Embryonic facial prominence (tissue), 1 donor: ENCODE measurements at regions not wholly inside any gene's neighbourhood (a gene's known extent, or its start where the extent isn't known, plus 50 kb on each side); places are given as distances from the start of the nearest gene placed in this dataset.

Experiments
- DNase-seq: peaks from one replicate; pipeline ENCODE4 v3.0.0-alpha.2; 2016; ENCODE audit errors: extremely low spot score

DNA sequence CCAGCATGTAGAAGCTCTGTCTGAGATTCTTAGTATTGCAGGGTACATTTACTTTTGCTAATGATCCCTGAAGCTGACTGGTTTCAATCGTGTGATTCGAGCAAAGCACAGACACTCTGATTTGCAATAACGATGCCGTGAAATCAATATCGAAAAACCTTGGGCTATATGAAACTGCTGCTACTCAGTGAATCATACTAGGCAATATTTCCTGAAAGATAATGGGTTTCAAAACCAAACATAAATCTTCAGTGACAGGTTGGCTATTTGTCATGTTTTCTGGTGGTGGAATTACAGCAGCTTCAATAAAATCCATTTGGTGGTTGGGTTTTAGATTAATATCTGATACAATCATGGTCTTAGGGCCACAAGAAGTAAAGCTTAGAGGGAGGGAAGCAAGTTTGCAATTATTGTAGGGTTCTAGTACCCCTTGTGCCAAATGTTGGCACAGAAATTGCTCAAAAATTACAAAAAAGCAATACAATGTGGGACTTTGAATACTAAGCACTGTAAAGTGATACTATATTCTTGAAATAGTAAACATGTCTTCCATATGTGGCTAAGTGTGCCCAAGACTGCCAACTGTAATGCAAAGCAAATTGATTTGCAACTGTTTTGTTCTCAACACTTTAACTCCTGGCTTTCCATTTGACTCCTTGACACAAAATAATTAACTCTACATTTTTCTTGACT is 112.4 kb upstream of the JAZF1 start:
- DNase-seq = no peak

DNA sequence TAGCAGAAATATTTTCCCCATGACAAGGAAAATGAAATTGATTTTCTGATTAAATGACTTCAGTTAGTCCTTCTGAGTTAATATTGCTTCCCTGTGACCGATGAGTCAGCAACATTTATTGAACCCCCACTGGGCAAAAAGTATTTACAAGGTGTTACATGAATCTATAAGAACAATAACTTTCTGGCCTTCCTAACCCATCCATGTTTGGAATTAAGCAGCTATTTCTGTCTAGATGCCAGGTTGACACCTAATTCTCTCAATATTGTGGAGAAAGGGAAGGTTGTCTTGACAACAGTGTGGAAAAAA is 112.9 kb upstream of the JAZF1 start:
- DNase-seq = no peak

DNA sequence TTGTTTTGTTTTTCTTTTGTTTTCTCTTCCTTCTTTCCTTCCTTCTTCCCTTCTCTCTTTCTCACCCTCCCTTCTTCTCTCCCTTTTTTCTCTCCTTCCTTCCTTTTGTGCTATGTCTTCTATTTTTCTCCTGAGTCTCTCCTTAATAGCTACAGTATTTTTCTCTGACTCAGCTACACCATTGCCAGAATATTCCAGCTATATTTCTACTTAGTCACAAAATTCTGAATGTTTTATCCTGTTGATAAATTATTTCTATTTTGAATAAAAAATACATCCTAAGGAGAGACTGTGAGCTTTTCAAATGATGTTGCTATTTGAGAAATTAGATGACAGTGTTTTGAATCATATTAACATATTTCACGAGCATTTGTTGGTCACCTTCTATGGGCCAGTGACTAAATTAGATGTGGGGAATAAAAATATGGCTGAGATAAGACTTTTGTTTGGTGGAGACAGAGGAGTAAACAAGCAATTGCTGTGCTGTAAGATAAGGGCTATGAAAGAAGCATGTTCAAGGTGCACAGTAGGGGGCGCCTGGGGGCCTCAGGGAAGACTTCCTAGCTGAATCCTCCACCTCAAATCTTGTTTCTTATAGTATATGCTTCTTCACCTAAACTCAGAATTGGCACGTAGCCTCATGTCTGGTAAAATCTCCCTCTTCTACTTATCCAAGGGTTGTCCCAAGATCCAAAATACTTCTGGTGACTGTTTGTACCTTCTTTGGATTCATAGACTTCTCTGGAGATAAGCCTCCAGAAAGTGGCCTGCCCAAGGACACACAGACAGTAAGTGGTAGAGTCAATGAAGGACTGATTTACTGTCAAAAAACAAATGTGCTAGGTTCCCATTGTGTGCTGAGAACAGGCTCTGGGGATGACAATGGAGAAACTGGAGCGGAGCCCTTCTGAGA is 115.5 kb upstream of the CREB5 start:
- DNase-seq = no peak

- no peak for DNase-seq
Measured at GRCh38 chr7:28297801-28298459, 114.4 kb upstream of the CREB5 start.

DNA sequence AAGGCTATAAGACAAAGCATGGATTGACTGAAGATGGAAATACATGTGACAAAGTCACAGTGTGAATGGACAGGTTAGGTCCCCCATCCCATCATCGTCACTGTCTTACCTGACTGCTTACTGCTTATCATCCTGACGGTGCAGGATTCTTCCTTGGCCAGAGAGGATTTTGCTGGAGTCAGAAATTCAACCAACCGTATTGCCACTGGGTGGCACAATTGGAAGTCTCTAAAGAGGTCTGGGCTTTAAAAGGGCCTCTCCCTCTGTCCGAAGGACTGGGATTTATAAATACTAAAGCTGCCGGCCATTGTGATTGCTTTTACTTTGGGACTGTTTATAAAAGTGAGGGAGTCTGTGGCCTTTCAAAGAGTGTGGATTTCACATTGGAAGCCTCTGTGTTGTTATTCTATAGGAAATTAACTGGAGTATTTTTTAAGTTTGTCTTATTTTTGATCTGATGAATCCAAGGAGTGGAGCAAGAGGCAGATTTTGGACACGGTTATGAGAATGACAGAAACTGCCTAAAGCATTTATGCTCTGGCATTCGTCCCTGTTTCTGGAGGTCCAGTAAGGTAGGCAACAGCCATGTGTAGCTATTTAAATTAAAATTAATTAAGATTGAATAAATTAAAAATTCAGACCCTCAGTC is 113.3 kb upstream of the CREB5 start:
- no peak for DNase-seq

DNA sequence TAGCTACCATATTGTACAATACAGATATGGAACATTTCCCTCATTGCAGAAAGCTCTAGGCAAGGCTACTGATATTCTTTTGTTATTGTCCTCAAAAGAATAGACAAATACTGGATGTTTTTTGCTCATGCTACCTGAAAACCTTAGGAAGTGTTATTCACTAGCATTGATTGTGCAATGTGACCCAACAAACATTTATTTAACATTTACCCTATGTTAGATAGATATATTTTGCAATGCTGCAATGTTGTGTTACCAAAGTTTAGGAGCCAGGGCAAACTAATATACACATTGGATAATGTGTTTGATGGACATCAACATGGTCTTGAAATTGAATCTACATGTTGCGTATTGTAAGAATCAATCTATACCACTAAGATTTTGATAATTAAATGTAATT is 112.8 kb upstream of the CREB5 start:
- no peak for DNase-seq

DNA sequence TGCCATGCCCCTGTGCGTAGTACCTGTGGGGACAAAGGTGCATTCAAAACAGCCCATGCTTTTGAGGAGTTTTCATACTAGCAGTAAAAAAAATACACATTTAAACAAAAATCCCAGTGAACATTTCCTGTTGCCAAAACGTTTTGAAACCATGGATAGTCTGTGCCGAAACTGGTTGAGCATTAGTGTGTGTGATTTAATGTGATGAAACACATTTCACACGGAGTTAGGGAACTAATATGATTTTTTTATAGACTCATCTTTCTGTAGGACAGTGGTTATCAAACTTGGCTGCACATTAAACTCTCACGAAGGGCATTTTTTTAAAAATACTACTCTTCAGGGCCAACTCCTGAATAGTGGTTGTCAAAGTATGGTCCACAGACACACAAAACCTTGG is 111.8 kb upstream of the CREB5 start:
- DNase-seq = no peak

GRCh38 chr7:28301148-28301641 is 111.1 kb upstream of the CREB5 start:
- DNase-seq = no peak

GRCh38 chr7:28304290-28304689 is 108.0 kb upstream of the CREB5 start:
- DNase-seq = no peak

GRCh38 chr7:28309704-28310459 is 102.4 kb upstream of the CREB5 start:
- no peak for DNase-seq

DNA sequence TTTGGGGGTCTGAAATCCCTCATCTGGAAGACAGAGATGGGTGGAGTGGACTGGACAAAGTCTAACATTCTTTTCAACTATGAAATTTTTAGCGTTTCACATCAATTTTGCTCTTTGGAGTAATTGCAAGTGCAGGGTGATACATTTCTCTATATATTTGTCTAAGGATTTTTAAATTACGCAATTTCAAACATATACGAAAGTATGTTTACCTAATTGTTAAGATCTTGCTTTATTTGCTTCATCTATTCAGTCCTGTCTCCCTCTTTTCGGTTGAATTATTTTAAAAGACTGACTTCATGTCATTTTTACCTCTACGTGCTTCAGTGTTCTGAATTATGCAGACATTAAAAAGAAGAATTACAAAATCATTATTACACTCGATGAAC is 101.9 kb upstream of the CREB5 start:
- no peak for DNase-seq

DNA sequence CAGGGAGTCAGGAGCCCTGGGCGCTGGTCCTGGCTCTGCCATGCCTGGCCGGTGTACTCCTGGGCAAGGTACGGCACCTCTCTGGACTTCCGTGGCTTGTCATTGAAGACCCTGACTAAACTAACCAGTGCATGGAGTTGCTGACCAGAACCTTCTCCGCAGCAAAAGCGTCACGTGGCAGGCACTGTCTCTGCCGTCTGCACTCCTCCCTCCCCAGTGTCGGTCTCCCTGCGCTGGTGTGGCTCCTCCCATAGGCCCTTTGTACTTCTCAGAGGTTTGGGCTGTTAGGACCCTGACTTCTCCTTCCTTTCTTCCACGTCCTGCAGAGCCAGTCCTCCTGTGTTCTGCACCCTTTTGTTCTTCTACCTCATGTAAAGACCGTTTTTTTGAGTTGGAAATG is 100.6 kb upstream of the CREB5 start:
- DNase-seq = no peak

DNA sequence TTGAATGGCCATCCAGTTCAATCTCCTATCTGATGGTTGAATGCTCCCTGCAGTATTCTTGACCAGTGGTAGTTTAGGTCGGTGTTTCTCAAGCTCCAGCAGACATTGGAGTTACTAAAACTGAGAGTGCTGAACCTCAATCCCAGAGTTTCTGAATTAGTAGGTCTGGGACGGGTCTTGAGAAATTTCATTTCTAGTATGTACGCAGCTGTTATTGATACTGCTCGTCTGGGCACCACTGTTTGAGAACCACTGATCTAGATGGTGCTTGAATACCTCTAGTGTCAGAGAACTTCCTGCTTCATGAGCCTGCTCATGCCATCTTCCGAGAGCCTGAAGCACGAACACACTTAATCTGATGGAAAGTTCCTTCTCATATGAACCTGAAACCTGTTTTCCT is 99.4 kb upstream of the CREB5 start:
- DNase-seq = no peak

- no peak for DNase-seq
Measured at GRCh38 chr7:28314841-28315240, 97.5 kb upstream of the CREB5 start.

GRCh38 chr7:28315565-28316410 is 96.5 kb upstream of the CREB5 start:
- no peak for DNase-seq

DNA sequence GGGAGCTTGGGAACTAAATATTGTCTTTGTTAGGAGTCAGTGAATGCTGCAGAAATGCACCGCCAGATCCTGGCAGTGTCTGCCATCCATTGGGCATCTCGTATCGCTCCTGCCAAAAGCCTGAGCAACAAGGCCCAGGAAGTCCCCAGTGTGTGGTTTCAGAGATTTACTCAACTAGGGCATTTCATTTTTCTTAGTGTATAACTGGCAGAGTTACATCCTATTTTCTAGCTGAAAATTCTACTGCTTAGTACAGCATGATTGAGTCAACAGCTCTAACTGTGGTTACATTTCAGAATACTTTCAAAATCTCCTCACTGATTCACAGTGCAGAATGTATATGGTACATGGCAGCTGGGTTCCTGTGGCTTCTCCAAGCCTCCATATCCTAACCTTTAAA is 95.8 kb upstream of the CREB5 start:
- no peak for DNase-seq

DNA sequence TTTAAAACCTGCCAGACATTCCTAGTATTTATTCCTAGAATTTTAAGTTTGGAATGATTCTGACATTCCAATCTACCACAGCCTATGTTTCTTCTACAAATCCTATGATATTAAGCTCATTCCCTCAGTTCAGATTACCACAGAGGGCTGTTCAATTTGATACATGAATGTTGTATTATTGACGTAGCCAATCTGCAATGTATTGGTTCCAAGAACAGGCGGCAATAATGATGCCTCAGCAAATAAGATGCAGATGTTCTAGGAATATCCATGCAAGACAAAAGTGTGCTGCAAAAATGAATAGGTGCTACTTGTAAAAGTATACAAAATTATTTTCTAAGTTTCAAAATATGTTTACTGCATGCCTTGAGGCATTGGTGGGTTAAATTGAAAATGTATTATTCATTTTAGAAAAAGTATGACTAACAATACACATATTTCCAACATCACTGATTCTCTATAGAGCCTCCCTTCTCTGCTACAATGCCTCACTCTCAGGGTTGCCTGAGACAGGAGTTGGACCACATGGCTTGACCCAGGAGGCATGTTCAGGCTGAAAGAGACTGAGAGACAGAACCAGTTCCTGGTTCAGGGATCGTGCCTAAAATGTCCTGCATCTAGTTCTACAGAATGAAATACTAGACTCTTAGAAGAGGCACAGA is 94.1 kb upstream of the CREB5 start:
- peak; percentile 20 for DNase-seq

- no peak for DNase-seq
Measured at GRCh38 chr7:28323833-28324232, 88.5 kb upstream of the CREB5 start.

- no peak for DNase-seq
Measured at GRCh38 chr7:28328146-28328545, 84.2 kb upstream of the CREB5 start.
